HUES48 (cell line): ENCODE measurements at regions not wholly inside any gene's neighbourhood (a gene's known extent, or its start where the extent isn't known, plus 50 kb on each side); places are given as distances from the start of the nearest gene placed in this dataset.

Source experiments
- H3K27ac ChIP-seq: one replicate; pipeline ENCODE4 v1.7.0; 2013; ENCODE audit warnings: low read depth, low read length, inconsistent platforms
- H3K27me3 ChIP-seq: 2 replicates; pipeline ENCODE4 v1.6.1; 2013; ENCODE audit warnings: mild to moderate bottlenecking, low read length; ENCODE audit not compliant: control insufficient read depth, insufficient read depth
- H3K36me3 ChIP-seq: 2 replicates; pipeline ENCODE4 v1.6.1; 2013; ENCODE audit warnings: low read length; ENCODE audit not compliant: control insufficient read depth, insufficient read depth
- H3K4me1 ChIP-seq: 2 replicates; pipeline ENCODE4 v1.6.1; 2013; ENCODE audit warnings: mild to moderate bottlenecking, low read length; ENCODE audit not compliant: control insufficient read depth, insufficient read depth
- H3K4me3 ChIP-seq: 2 replicates; pipeline ENCODE4 v1.5.1; 2013; ENCODE audit warnings: mild to moderate bottlenecking, low read depth, low read length
- H3K9ac ChIP-seq: 2 replicates; pipeline ENCODE4 v1.6.1; 2013; ENCODE audit warnings: mild to moderate bottlenecking, low read depth, low read length, moderate library complexity
- H3K9me3 ChIP-seq: 2 replicates; pipeline ENCODE4 v1.6.1; 2013; ENCODE audit warnings: low read length; ENCODE audit not compliant: control insufficient read depth, insufficient read depth

DNA sequence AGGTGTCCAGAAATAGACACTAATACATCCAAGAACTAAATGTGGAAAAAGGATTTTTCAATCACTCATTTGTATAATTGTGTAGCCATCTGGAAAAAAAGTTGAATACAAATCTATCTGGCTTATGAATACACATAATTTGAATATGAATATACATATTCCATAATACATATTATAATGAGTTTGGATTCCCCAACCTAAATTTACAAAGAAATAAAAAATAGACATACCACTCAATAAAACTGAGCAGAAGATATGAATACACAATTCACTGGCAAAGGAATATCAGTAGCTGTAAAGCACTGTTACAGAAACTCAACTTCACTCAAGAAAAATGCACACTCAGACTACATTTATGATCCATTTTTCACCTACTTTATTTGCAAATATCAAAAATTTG, 121.9 kb upstream of the EDIL3 start:
- no peaks in the 10 kb centered on the region for H3K36me3 ChIP-seq
- no peaks in the 10 kb centered on the region for H3K9me3 ChIP-seq
- no peaks in the 10 kb centered on the region; the same call in 1 of the 2 replicates for H3K4me1 ChIP-seq
- no peaks in the 10 kb centered on the region for H3K27me3 ChIP-seq
- no peak overlapping the region for H3K4me3 ChIP-seq
- no peak overlapping the region for H3K9ac ChIP-seq
- H3K27ac ChIP-seq, result no peak overlapping the region

DNA sequence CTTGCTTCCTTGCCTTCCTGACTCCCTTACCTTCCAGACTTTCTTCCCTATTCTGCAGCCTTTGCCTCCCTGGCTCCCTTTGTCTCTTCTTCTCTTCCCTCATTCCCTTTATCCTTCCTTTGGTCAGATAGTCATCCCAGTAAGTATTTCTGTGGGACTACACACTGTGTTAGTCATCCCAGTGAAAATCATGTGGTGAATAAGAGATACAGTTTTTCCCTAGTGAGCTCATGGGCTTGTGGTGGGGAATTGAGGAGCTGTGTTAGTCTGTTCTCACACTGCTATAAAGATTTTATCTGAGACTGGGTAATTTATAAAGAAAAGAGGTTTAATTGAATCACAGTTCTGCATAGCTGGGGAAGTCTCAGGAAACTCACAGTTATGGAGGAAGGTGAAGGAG, 109.8 kb upstream of the EDIL3 start:
- Histone ChIP-seq H3K27ac (no peak overlapping the region), H3K27me3 (no peaks in the 10 kb centered on the region), H3K4me1 (peaks cover 3% of the 10 kb centered on the region; the same call in 1 of the 2 replicates), H3K9me3 (no peaks in the 10 kb centered on the region), H3K4me3 (no peak overlapping the region), H3K9ac (no peak overlapping the region), H3K36me3 (no peaks in the 10 kb centered on the region)

GRCh38 chr5:84487963-84488362, 103.3 kb upstream of the EDIL3 start:
- Histone ChIP-seq H3K27ac (no peak overlapping the region), H3K36me3 (no peaks in the 10 kb centered on the region)

DNA sequence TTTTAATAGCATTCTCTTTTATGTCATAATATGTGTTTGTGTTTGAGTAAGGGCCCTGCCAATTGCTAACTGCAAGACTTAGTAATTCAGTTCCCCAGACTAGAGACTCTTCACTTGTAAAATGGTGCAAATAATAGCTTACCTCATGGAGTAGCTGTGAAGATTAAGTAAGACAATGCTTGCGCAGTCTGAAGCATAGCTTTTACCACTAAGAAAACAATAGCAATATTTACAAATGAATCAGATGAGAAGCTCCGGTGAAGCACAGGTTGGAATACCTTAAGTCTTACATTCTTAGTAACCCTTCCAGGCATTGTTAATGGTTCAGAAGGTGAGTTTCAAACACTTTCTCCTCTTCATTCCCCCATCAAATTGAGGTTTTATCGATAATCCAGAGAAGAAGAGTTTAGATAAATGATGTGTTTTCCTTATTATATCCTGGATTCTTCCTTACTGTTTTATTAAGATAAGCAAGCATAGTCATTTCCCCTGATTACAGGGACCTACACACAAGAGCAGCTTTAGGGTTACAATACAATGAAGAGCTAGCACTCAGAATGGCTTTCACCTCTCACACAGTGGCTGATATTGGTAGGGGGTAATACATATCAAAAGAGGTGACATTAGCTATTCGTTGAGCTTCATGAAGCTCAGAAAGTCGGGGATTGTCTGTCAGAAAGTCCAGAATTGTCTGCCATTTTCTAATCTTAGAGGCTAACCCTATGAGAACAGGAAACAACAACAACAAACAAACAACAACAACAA, 96.4 kb upstream of the EDIL3 start:
- Histone ChIP-seq H3K27ac (peak overlapping the region; percentile 88), H3K4me1 (peaks cover 58% of the 10 kb centered on the region), H3K27me3 (no peaks in the 10 kb centered on the region), H3K36me3 (no peaks in the 10 kb centered on the region), H3K4me3 (peak overlapping the region; percentile 48), H3K9me3 (no peaks in the 10 kb centered on the region), H3K9ac (peak overlapping the region; percentile 5; the same call in 1 of the 2 replicates)

More at GRCh38 chr5:84487963-84488362, 103.3 kb upstream of the EDIL3 start:
- Histone ChIP-seq H3K4me1 (peaks cover 14% of the 10 kb centered on the region; the same call in 1 of the 2 replicates), H3K9me3 (no peaks in the 10 kb centered on the region), H3K9ac (no peak overlapping the region), H3K4me3 (no peak overlapping the region), H3K27me3 (no peaks in the 10 kb centered on the region)

DNA sequence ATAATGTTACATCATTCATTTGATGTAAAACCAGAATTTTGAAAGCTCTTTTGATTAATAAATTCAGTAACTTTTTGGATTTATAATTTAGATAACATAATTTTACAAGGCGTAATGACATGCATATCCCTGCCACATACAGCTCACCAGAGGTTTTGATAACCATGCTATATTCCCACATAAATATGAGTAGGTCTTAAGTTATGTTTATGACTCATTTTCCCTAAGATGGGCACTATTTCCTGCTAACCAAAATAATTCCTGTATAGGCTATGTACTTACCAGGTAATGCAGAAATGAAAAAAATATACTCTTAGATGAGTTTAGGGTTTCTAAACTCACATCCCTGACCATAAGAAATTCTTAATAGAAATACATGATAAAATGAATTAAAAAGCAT, 93.9 kb upstream of the EDIL3 start:
- no peaks in the 10 kb centered on the region for H3K9me3 ChIP-seq
- no peaks in the 10 kb centered on the region for H3K36me3 ChIP-seq
- H3K4me1 ChIP-seq, result peaks cover 58% of the 10 kb centered on the region
- H3K27me3 ChIP-seq, result no peaks in the 10 kb centered on the region
- no peak overlapping the region for H3K4me3 ChIP-seq
- no peak overlapping the region for H3K27ac ChIP-seq
- H3K9ac ChIP-seq, result no peak overlapping the region

- Histone ChIP-seq H3K4me1 (peaks cover 52% of the 10 kb centered on the region), H3K36me3 (no peaks in the 10 kb centered on the region), H3K4me3 (no peak overlapping the region), H3K27ac (no peak overlapping the region), H3K27me3 (no peaks in the 10 kb centered on the region), H3K9ac (no peak overlapping the region), H3K9me3 (no peaks in the 10 kb centered on the region)
Measured at GRCh38 chr5:84477485-84477884, 92.8 kb upstream of the EDIL3 start.

GRCh38 chr5:84474126-84474525, 89.4 kb upstream of the EDIL3 start:
- Histone ChIP-seq H3K27ac (no peak overlapping the region), H3K27me3 (no peaks in the 10 kb centered on the region), H3K4me3 (no peak overlapping the region), H3K9ac (no peak overlapping the region), H3K4me1 (peaks cover 29% of the 10 kb centered on the region), H3K9me3 (no peaks in the 10 kb centered on the region), H3K36me3 (no peaks in the 10 kb centered on the region)

- Histone ChIP-seq H3K9ac (no peak overlapping the region), H3K27me3 (no peaks in the 10 kb centered on the region), H3K4me1 (no peaks in the 10 kb centered on the region), H3K9me3 (no peaks in the 10 kb centered on the region), H3K4me3 (no peak overlapping the region), H3K27ac (no peak overlapping the region), H3K36me3 (no peaks in the 10 kb centered on the region)
Measured at GRCh38 chr5:84453405-84453804, 68.7 kb upstream of the EDIL3 start.

- Histone ChIP-seq H3K27ac (no peak overlapping the region), H3K9ac (no peak overlapping the region), H3K27me3 (no peaks in the 10 kb centered on the region), H3K36me3 (no peaks in the 10 kb centered on the region), H3K4me1 (no peaks in the 10 kb centered on the region), H3K4me3 (no peak overlapping the region), H3K9me3 (no peaks in the 10 kb centered on the region)
Measured at GRCh38 chr5:84450617-84451414, 66.1 kb upstream of the EDIL3 start.

- Histone ChIP-seq H3K27me3 (no peaks in the 10 kb centered on the region), H3K27ac (no peak overlapping the region), H3K9ac (no peak overlapping the region), H3K9me3 (no peaks in the 10 kb centered on the region), H3K4me3 (no peak overlapping the region), H3K4me1 (no peaks in the 10 kb centered on the region), H3K36me3 (no peaks in the 10 kb centered on the region)
Measured at GRCh38 chr5:84445049-84445685, 60.5 kb upstream of the EDIL3 start.

GRCh38 chr5:84438456-84438855, 53.8 kb upstream of the EDIL3 start:
- Histone ChIP-seq H3K27me3 (no peaks in the 10 kb centered on the region), H3K9me3 (no peaks in the 10 kb centered on the region), H3K27ac (no peak overlapping the region), H3K4me1 (no peaks in the 10 kb centered on the region; the same call in none of the 2 replicates), H3K9ac (no peak overlapping the region), H3K36me3 (no peaks in the 10 kb centered on the region), H3K4me3 (no peak overlapping the region)
